PC-9 (cell line): ENCODE measurements at regions not wholly inside any gene's neighbourhood (a gene's known extent, or its start where the extent isn't known, plus 50 kb on each side); places are given as distances from the start of the nearest gene placed in this dataset.

Experiments
- BruUV-seq: library from RNA; stranded (reverse); fragments of 400-500 nt; replicated peaks from 2 replicates; lab custom pipeline; 2021; lab: Mats Ljungman, UMichigan
- CTCF ChIA-PET: fragments of 300-600 bp; sonication (Branson Sonifier 250); formaldehyde crosslinking; loops from one replicate; lab custom pipeline; 2022; ENCODE audit warnings: antibody characterized with exemption; lab: Charles Lee
- POLR2A ChIA-PET: fragments of 300-600 bp; sonication (Branson Sonifier 250); formaldehyde crosslinking; loops from one replicate; lab custom pipeline; 2022; ENCODE audit warnings: antibody characterized with exemption; ENCODE audit not compliant: unreplicated experiment; lab: Charles Lee
- DNase-seq, 2 experiments: peaks; one replicate each; pipeline versions ENCODE4 v3.0.0 to v3.0.0-alpha.2; 2015 to 2022; ENCODE audit warnings: mixed read lengths in 1 of 2
- H2AFZ ChIP-seq: fragments of 200-600 bp; sonication (generic); 2 replicates; pipeline ENCODE4 v1.8.1; 2017; ENCODE audit warnings: antibody characterized with exemption
- H3F3A ChIP-seq: fragments of 200-600 bp; sonication (generic); 2 replicates; pipeline ENCODE4 v1.8.1; 2017; ENCODE audit warnings: antibody characterized with exemption, mild to moderate bottlenecking, low read depth; ENCODE audit not compliant: insufficient read depth
- H3K27ac ChIP-seq: fragments of 200-600 bp; sonication (generic); 2 replicates; pipeline ENCODE4 v1.6.1; 2016; ENCODE audit warnings: mixed run types
- H3K27me3 ChIP-seq: fragments of 200-600 bp; sonication (generic); 2 replicates; pipeline ENCODE4 v1.6.1; 2016; ENCODE audit warnings: low read depth, mixed run types; ENCODE audit not compliant: insufficient read depth
- H3K36me3 ChIP-seq: fragments of 200-600 bp; sonication (generic); 2 replicates; pipeline ENCODE4 v1.6.1; 2016; ENCODE audit warnings: low read depth, mixed run types
- H3K4me1 ChIP-seq: fragments of 200-600 bp; sonication (generic); replicated peaks from 2 replicates; pipeline ENCODE4 v1.6.1; 2016; ENCODE audit warnings: mixed run types; ENCODE audit not compliant: insufficient read depth
- H3K4me2 ChIP-seq: fragments of 200-600 bp; sonication (generic); 2 replicates; pipeline ENCODE4 v1.6.1; 2017; ENCODE audit warnings: mixed run types
- H3K4me3 ChIP-seq: fragments of 200-600 bp; sonication (generic); 2 replicates; pipeline ENCODE4 v1.6.1; 2016; ENCODE audit warnings: mixed run types
- H3K79me2 ChIP-seq: fragments of 200-600 bp; sonication (generic); 2 replicates; pipeline ENCODE4 v1.6.1; 2017; ENCODE audit warnings: low read depth, mixed run types
- H3K9me2 ChIP-seq: fragments of 200-600 bp; sonication (generic); 2 replicates; pipeline ENCODE4 v1.8.1; 2017; ENCODE audit warnings: mild to moderate bottlenecking; ENCODE audit not compliant: insufficient read depth
- H3K9me3 ChIP-seq: fragments of 200-600 bp; sonication (generic); 2 replicates; pipeline ENCODE4 v1.8.1; 2016; ENCODE audit warnings: low read depth; ENCODE audit not compliant: insufficient read depth
- H4K20me1 ChIP-seq: fragments of 200-600 bp; sonication (generic); 2 replicates; pipeline ENCODE4 v1.8.1; 2017; ENCODE audit not compliant: insufficient read depth
- EZH2 ChIP-seq: fragments of 200-600 bp; sonication (generic); IDR thresholded peaks from 2 replicates; pipeline ENCODE4 v1.8.0; 2017; ENCODE audit warnings: antibody characterized with exemption, low read depth
- intact Hi-C: fragments of 100-400 bp; cut with micrococcal nuclease; formaldehyde crosslinking; loops from one replicate; pipeline ENCODE4 v1.10.0; 2022; ENCODE audit not compliant: unreplicated experiment
- TF ChIP-seq, protein P1 (sequence below): fragments of 200-600 bp; sonication (generic); conservative IDR thresholded peaks from 2 replicates; pipeline ENCODE4 v1.6.1; 2017; ENCODE audit warnings: mixed run types, antibody characterized with exemption, mild to moderate bottlenecking, moderate library complexity

GRCh38 chr10:130543794-130544193 lies 407.6 kb downstream of the GLRX3 start:
- Histone ChIP-seq H3K36me3 (no peaks in the 10 kb centered on the region), H3K4me3 (no peak overlapping the region), H2AFZ (no peak overlapping the region), H3K27me3 (no peaks in the 10 kb centered on the region), H4K20me1 (no peaks in the 10 kb centered on the region), H3K4me2 (no peak overlapping the region), H3K9me3 (no peaks in the 10 kb centered on the region), H3K4me1 (no peaks in the 10 kb centered on the region), H3K79me2 (no peaks in the 10 kb centered on the region), H3F3A (no peaks in the 10 kb centered on the region), H3K9me2 (no peaks in the 10 kb centered on the region), H3K27ac (no peak overlapping the region)
- ChIA-PET CTCF (no interaction called here), POLR2A (no interaction called here)
- no peak for DNase-seq
- intact Hi-C loops: no loop called here
- no TSS peak for BruUV-seq
- no peak for TF ChIP-seq EZH2
- TF ChIP-seq, protein P1, sequence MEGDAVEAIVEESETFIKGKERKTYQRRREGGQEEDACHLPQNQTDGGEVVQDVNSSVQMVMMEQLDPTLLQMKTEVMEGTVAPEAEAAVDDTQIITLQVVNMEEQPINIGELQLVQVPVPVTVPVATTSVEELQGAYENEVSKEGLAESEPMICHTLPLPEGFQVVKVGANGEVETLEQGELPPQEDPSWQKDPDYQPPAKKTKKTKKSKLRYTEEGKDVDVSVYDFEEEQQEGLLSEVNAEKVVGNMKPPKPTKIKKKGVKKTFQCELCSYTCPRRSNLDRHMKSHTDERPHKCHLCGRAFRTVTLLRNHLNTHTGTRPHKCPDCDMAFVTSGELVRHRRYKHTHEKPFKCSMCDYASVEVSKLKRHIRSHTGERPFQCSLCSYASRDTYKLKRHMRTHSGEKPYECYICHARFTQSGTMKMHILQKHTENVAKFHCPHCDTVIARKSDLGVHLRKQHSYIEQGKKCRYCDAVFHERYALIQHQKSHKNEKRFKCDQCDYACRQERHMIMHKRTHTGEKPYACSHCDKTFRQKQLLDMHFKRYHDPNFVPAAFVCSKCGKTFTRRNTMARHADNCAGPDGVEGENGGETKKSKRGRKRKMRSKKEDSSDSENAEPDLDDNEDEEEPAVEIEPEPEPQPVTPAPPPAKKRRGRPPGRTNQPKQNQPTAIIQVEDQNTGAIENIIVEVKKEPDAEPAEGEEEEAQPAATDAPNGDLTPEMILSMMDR: no peak

- CTCF ChIA-PET: no interaction called here
- Histone ChIP-seq H3K9me3 (no peaks in the 10 kb centered on the region), H3K27ac (no peak overlapping the region), H3K9me2 (no peaks in the 10 kb centered on the region), H3K27me3 (no peaks in the 10 kb centered on the region), H3K36me3 (no peaks in the 10 kb centered on the region), H2AFZ (no peak overlapping the region), H4K20me1 (no peaks in the 10 kb centered on the region), H3K79me2 (no peaks in the 10 kb centered on the region), H3K4me3 (no peak overlapping the region), H3K4me2 (no peak overlapping the region), H3F3A (no peaks in the 10 kb centered on the region), H3K4me1 (no peaks in the 10 kb centered on the region)
- DNase-seq: no peak
- TF ChIP-seq EZH2: no peak
- TF ChIP-seq, protein P1: no peak
- BruUV-seq: no TSS peak
- intact Hi-C loops: no loop called here
- POLR2A ChIA-PET: no interaction called here
These were observed 408.9 kb downstream of the GLRX3 start for GRCh38 chr10:130545122-130545521.

GRCh38 chr10:130545697-130546096 lies 409.5 kb downstream of the GLRX3 start:
- H3K9me3 ChIP-seq: no peaks in the 10 kb centered on the region
- H3K27ac ChIP-seq: no peak overlapping the region
- TF ChIP-seq, protein P1: no peak
- TF ChIP-seq EZH2: no peak
- H3K9me2 ChIP-seq: no peaks in the 10 kb centered on the region
- DNase-seq: no peak
- no peaks in the 10 kb centered on the region for H4K20me1 ChIP-seq
- no peaks in the 10 kb centered on the region for H3K27me3 ChIP-seq
- no peaks in the 10 kb centered on the region for H3F3A ChIP-seq
- no peak overlapping the region for H3K4me2 ChIP-seq
- no TSS peak for BruUV-seq
- no peak overlapping the region for H3K4me3 ChIP-seq
- intact Hi-C loops: no loop called here
- CTCF ChIA-PET: no interaction called here
- H2AFZ ChIP-seq: no peak overlapping the region
- no peaks in the 10 kb centered on the region for H3K36me3 ChIP-seq
- H3K79me2 ChIP-seq: no peaks in the 10 kb centered on the region
- POLR2A ChIA-PET: no interaction called here
- H3K4me1 ChIP-seq: no peaks in the 10 kb centered on the region
